ENCODE measurements at regions not wholly inside any gene's neighbourhood (a gene's known extent, or its start where the extent isn't known, plus 50 kb on each side); places are given as distances from the start of the nearest gene placed in this dataset.

GRCh38 chrX:57737881-57738280 is 57.8 kb upstream of the NLRP2B start:
- TF ChIP-seq POLR2AphosphoS5 (IDR thresholded peaks at IDR 0.05; ENCODE audit: borderline replicate concordance, low read depth, low read length): no peak
- no peak for TF ChIP-seq EZH2 (IDR thresholded peaks at IDR 0.05)
- TF ChIP-seq FOXP2 (optimal IDR thresholded peaks at IDR 0.05; ENCODE audit: control extremely low read depth, extremely low read length, insufficient read depth): no peak
